GM12878 (cell line): ENCODE measurements at regions not wholly inside any gene's neighbourhood (a gene's known extent, or its start where the extent isn't known, plus 50 kb on each side); places are given as distances from the start of the nearest gene placed in this dataset.

Experiments
- HDAC2 ChIP-seq: fragments of 200-600 bp; sonication (generic); IDR thresholded peaks from 2 replicates; pipeline ENCODE4 v1.6.1; 2017
- IKZF2 ChIP-seq, 2 experiments: fragments of 450-650 bp; IDR thresholded peaks; 2 replicates each; pipeline ENCODE4 v1.6.1; 2017; ENCODE audit warnings: mild to moderate bottlenecking in 2 of 2, moderate library complexity in 2 of 2
- NBN ChIP-seq: fragments of 450-650 bp; IDR thresholded peaks from 2 replicates; pipeline ENCODE4 v1.6.1; 2016
- RELA ChIP-seq: fragments of 450-650 bp; IDR thresholded peaks from 2 replicates; pipeline ENCODE4 v1.8.0; 2014; ENCODE audit warnings: borderline replicate concordance; ENCODE audit not compliant: partially characterized antibody
- REST ChIP-seq: IDR thresholded peaks from 2 replicates; pipeline ENCODE4 v1.6.1; 2012; ENCODE audit warnings: mild to moderate bottlenecking, low read depth, low read length
- ZBED1 ChIP-seq: IDR thresholded peaks from 2 replicates; pipeline ENCODE4 v1.6.1; 2016; ENCODE audit warnings: borderline replicate concordance
- ZNF592 ChIP-seq: fragments of 450-650 bp; IDR thresholded peaks from 2 replicates; pipeline ENCODE4 v1.6.1; 2017; ENCODE audit warnings: mild to moderate bottlenecking, moderate library complexity
- TF ChIP-seq, protein P1 (sequence below): fragments of 450-650 bp; IDR thresholded peaks from 2 replicates; pipeline ENCODE4 v1.6.1; 2017; ENCODE audit warnings: mild to moderate bottlenecking, low read depth, inconsistent platforms; ENCODE audit not compliant: poor library complexity, severe bottlenecking
- TF ChIP-seq, protein P2 (sequence below): IDR thresholded peaks from 2 replicates; pipeline ENCODE4 v1.6.1; 2011; ENCODE audit warnings: low read depth, mild to moderate bottlenecking, low read length, moderate library complexity, borderline replicate concordance; ENCODE audit errors: extremely low read depth

- TF ChIP-seq ZNF592 (no peak), RELA (no peak), REST (no peak), NBN (no peak), ZBED1 (no peak), IKZF2 (IDR thresholded peaks at IDR 0.05) (no peak), HDAC2 (no peak)
- TF ChIP-seq, protein P1, sequence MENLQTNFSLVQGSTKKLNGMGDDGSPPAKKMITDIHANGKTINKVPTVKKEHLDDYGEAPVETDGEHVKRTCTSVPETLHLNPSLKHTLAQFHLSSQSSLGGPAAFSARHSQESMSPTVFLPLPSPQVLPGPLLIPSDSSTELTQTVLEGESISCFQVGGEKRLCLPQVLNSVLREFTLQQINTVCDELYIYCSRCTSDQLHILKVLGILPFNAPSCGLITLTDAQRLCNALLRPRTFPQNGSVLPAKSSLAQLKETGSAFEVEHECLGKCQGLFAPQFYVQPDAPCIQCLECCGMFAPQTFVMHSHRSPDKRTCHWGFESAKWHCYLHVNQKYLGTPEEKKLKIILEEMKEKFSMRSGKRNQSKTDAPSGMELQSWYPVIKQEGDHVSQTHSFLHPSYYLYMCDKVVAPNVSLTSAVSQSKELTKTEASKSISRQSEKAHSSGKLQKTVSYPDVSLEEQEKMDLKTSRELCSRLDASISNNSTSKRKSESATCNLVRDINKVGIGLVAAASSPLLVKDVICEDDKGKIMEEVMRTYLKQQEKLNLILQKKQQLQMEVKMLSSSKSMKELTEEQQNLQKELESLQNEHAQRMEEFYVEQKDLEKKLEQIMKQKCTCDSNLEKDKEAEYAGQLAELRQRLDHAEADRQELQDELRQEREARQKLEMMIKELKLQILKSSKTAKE: no peak
- TF ChIP-seq, protein P2, sequence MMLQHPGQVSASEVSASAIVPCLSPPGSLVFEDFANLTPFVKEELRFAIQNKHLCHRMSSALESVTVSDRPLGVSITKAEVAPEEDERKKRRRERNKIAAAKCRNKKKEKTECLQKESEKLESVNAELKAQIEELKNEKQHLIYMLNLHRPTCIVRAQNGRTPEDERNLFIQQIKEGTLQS: no peak
These were observed 174.0 kb downstream of the RASSF9 start (continued) for GRCh38 chr12:85662207-85662602.
